ENCODE measurements at regions not wholly inside any gene's neighbourhood (a gene's known extent, or its start where the extent isn't known, plus 50 kb on each side); places are given as distances from the start of the nearest gene placed in this dataset.

DNA sequence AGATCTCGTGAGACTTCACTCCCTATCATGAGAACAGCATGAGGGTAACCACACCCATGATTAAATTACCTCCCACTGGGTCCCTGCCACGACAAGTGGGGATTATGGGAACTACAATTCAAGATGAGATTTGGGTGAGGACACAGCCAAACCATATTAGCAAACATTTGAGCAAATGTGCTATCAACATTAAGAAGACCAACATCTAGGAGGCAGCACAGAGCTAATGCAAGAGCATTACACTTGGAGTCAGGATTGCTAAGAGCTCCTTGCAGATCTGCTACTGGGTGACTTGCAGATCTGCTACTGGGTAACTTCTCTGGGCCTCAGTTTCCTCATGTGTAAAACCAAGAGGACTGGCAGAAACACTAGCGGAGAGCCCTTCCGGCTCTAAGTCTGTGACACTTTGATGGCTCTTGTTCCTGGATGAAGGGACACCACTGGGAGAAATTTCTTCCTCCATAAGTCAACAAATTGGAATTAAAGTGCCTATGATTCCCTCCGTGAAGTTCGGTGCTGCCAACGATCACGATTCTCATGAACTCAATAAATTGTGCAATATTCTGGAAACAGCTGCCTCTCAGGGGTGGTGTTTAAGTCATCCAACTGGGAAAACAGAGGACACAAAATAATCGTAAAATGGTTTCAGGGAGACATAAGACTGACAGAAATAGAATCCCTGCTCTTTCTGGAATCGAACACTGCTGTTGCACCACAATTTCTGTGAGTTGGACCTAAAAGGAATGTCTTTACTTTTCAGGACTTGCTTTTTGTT lies 115.8 kb upstream of the ITGB1 start:
- Histone ChIP-seq H3K27me3 (ENCODE audit: control insufficient read depth in 1 of 2, insufficient read depth in 2 of 2, low read length in 2 of 2) (no peaks in the 10 kb centered on the region), H3K27ac (ENCODE audit: low read depth, low read length) (no peak overlapping the region), H3K36me3 (ENCODE audit: control insufficient read depth in 1 of 2, insufficient read depth in 2 of 2, low read length in 2 of 2) (no peaks in the 10 kb centered on the region)

DNA sequence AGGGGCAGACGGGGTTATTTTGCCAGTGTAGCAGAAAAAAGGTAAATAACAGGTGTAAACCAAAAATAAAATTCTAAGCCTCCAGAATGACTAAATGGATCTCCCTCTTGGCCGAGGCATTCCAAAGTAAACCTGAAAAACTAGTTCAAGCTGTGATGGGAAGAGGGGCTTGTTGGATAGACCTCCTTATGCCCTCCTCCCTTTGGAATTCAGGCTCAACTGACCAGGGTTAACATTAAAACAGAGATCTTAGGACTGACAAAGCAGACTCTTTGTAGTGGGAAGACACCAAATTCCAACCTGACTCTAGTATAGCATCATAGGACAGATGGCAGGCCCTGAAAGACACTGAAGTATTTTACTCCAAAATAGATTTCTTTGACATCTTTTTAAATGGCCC lies 113.8 kb upstream of the ITGB1 start:
- Histone ChIP-seq H3K4me3 (ENCODE audit: low read depth in 1 of 2, low read length in 2 of 2) (no peak overlapping the region), H3K27me3 (ENCODE audit: control insufficient read depth in 1 of 2, insufficient read depth in 2 of 2, low read length in 2 of 2) (no peaks in the 10 kb centered on the region), H3K27ac (ENCODE audit: low read depth, low read length) (no peak overlapping the region), H3K9me3 (ENCODE audit: control insufficient read depth in 1 of 2, low read length in 2 of 2) (no peaks in the 10 kb centered on the region), H3K4me1 (ENCODE audit: control insufficient read depth in 1 of 2, insufficient read depth in 2 of 2, low read length in 2 of 2) (no peaks in the 10 kb centered on the region), H3K36me3 (ENCODE audit: control insufficient read depth in 1 of 2, insufficient read depth in 2 of 2, low read length in 2 of 2) (no peaks in the 10 kb centered on the region), H3K9ac (ENCODE audit: low read depth in 1 of 2, low read length in 2 of 2) (no peak overlapping the region)

More for the DNA sequence above, 115.8 kb upstream of the ITGB1 start:
- no peaks in the 10 kb centered on the region for H3K9me3 ChIP-seq (ENCODE audit: control insufficient read depth in 1 of 2, low read length in 2 of 2)
- no peak overlapping the region for H3K4me3 ChIP-seq (ENCODE audit: low read depth in 1 of 2, low read length in 2 of 2)
- no peak overlapping the region for H3K9ac ChIP-seq (ENCODE audit: low read depth in 1 of 2, low read length in 2 of 2)
- H3K4me1 ChIP-seq (ENCODE audit: control insufficient read depth in 1 of 2, insufficient read depth in 2 of 2, low read length in 2 of 2): no peaks in the 10 kb centered on the region

DNA sequence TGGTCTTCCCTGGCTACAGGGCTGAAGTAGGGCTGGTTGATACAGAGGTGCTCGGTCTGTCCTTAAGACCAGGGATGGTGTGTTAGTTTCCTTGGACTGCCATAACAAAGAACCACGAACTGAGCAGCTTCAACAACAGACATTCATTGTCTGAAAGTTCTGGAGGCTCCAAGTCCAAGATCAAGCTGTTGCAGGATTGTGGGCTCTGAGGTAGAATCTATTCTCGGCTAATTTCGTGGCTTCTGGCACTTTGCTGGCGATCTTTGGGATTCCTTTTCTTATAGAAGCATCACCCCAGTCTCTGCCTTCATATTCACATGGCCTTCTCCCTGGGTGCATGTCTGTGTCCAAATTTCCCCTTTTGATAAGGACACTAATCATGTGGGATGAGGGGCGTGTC lies 112.1 kb upstream of the ITGB1 start:
- H3K4me3 ChIP-seq (ENCODE audit: low read depth in 1 of 2, low read length in 2 of 2): no peak overlapping the region
- no peaks in the 10 kb centered on the region for H3K27me3 ChIP-seq (ENCODE audit: control insufficient read depth in 1 of 2, insufficient read depth in 2 of 2, low read length in 2 of 2)
- H3K36me3 ChIP-seq (ENCODE audit: control insufficient read depth in 1 of 2, insufficient read depth in 2 of 2, low read length in 2 of 2): no peaks in the 10 kb centered on the region

DNA sequence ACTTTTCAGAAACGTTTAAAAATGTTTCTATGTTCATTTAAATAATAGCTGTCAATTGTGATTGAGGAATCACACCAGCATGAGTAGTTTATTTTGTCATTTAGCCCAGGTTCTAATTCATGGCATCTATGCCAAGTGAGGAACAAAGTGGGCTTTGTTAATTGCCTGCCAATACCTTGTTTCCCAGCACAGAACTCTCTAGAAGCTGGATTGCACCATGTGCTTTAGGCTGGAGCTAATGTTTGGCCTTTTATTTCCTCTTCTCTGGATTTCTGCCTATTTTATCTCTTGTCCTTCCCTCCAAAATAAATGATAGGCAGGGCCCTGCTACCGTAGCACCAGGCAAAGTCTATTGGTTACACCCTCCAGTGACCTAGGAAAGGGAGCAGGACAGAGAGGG lies 109.9 kb upstream of the ITGB1 start:
- no peak overlapping the region for H3K27ac ChIP-seq (ENCODE audit: low read depth, low read length)
- H3K9ac ChIP-seq (ENCODE audit: low read depth in 1 of 2, low read length in 2 of 2): no peak overlapping the region
- no peak overlapping the region for H3K4me3 ChIP-seq (ENCODE audit: low read depth in 1 of 2, low read length in 2 of 2)
- no peaks in the 10 kb centered on the region for H3K4me1 ChIP-seq (ENCODE audit: control insufficient read depth in 1 of 2, insufficient read depth in 2 of 2, low read length in 2 of 2)
- no peaks in the 10 kb centered on the region for H3K27me3 ChIP-seq (ENCODE audit: control insufficient read depth in 1 of 2, insufficient read depth in 2 of 2, low read length in 2 of 2)
- no peaks in the 10 kb centered on the region for H3K36me3 ChIP-seq (ENCODE audit: control insufficient read depth in 1 of 2, insufficient read depth in 2 of 2, low read length in 2 of 2)
- no peaks in the 10 kb centered on the region for H3K9me3 ChIP-seq (ENCODE audit: control insufficient read depth in 1 of 2, low read length in 2 of 2)

More for the DNA sequence above, 112.1 kb upstream of the ITGB1 start:
- H3K9ac ChIP-seq (ENCODE audit: low read depth in 1 of 2, low read length in 2 of 2): no peak overlapping the region
- no peaks in the 10 kb centered on the region for H3K9me3 ChIP-seq (ENCODE audit: control insufficient read depth in 1 of 2, low read length in 2 of 2)
- no peak overlapping the region for H3K27ac ChIP-seq (ENCODE audit: low read depth, low read length)
- no peaks in the 10 kb centered on the region for H3K4me1 ChIP-seq (ENCODE audit: control insufficient read depth in 1 of 2, insufficient read depth in 2 of 2, low read length in 2 of 2)

DNA sequence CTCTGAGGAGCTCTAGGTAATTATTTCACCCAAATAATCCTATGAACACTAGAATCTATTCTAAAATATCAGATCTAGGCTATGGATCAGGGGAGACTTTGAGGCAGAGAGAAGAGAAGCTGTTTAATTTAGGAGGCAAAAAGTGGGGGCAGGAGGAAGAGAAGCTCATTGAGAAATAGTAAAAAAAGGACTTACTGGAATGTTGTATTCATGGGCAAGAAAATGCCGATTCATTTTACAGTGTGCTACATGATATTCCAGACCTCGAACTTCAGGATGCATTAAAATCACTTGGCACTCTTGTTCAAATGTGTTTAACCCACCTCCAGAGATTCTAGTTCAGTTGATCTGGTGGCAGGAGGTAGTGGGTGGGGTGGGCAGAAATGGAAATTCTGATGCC lies 109.5 kb upstream of the ITGB1 start:
- Histone ChIP-seq H3K27me3 (ENCODE audit: control insufficient read depth in 1 of 2, insufficient read depth in 2 of 2, low read length in 2 of 2) (no peaks in the 10 kb centered on the region), H3K9me3 (ENCODE audit: control insufficient read depth in 1 of 2, low read length in 2 of 2) (no peaks in the 10 kb centered on the region), H3K4me3 (ENCODE audit: low read depth in 1 of 2, low read length in 2 of 2) (no peak overlapping the region), H3K9ac (ENCODE audit: low read depth in 1 of 2, low read length in 2 of 2) (no peak overlapping the region), H3K36me3 (ENCODE audit: control insufficient read depth in 1 of 2, insufficient read depth in 2 of 2, low read length in 2 of 2) (no peaks in the 10 kb centered on the region), H3K4me1 (ENCODE audit: control insufficient read depth in 1 of 2, insufficient read depth in 2 of 2, low read length in 2 of 2) (no peaks in the 10 kb centered on the region), H3K27ac (ENCODE audit: low read depth, low read length) (no peak overlapping the region)

DNA sequence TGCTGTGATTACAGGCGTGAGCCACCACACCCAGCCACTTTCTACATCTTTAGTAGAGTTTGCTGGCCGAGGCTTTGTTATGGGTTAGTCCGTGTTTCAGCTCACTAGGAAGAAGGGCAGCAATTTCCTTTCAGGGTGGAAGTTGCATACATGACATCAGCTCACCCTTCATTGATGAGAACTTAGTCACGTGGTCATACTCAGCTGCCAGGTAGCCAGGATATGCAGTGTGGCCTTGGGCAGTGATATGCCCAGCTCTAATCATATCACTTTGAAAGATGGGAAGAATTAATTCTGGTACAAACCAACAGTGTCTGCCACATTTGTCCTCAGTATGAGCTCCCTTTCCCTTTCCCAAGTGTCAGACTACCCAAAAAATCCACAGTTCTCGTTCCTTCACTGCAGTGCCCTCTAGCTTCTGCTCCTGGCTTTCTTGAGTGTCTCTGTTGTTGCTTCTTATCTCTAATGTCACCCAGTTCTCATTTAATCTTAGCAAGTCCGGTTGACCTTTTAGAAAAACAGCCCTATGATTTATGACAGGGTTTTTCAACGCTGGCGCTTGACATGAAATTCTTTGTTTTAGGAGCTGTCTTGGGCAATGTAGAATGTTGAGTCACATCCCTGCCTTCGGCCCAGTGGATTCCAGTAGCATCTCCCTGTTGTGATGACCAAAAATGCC lies 108.7 kb upstream of the ITGB1 start:
- Histone ChIP-seq H3K27ac (ENCODE audit: low read depth, low read length) (no peak overlapping the region), H3K9me3 (ENCODE audit: control insufficient read depth in 1 of 2, low read length in 2 of 2) (no peaks in the 10 kb centered on the region), H3K4me3 (ENCODE audit: low read depth in 1 of 2, low read length in 2 of 2) (no peak overlapping the region), H3K9ac (ENCODE audit: low read depth in 1 of 2, low read length in 2 of 2) (no peak overlapping the region), H3K4me1 (ENCODE audit: control insufficient read depth in 1 of 2, insufficient read depth in 2 of 2, low read length in 2 of 2) (no peaks in the 10 kb centered on the region), H3K27me3 (ENCODE audit: control insufficient read depth in 1 of 2, insufficient read depth in 2 of 2, low read length in 2 of 2) (no peaks in the 10 kb centered on the region), H3K36me3 (ENCODE audit: control insufficient read depth in 1 of 2, insufficient read depth in 2 of 2, low read length in 2 of 2) (no peaks in the 10 kb centered on the region)

DNA sequence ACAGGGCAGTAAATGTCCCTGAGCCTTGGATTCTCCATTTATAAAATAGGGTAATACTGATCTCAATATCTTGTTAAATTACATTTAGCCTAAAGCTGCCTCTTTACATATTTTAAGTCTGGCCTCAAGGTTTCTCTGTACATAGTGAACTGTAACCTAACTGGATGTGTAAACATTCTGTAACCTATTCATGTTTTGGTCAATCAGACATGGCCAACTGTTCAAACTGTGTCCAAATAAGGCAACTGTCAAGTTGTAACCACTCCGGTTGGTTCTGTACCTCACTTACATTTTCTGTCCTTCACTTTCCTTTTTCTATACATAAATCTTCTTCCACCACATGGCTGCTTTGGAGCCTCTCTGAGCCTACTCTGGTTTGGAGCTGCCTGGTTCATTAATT lies 107.1 kb upstream of the ITGB1 start:
- no peaks in the 10 kb centered on the region for H3K27me3 ChIP-seq (ENCODE audit: control insufficient read depth in 1 of 2, insufficient read depth in 2 of 2, low read length in 2 of 2)
- no peak overlapping the region for H3K9ac ChIP-seq (ENCODE audit: low read depth in 1 of 2, low read length in 2 of 2)
- H3K4me1 ChIP-seq (ENCODE audit: control insufficient read depth in 1 of 2, insufficient read depth in 2 of 2, low read length in 2 of 2): no peaks in the 10 kb centered on the region
- no peaks in the 10 kb centered on the region for H3K9me3 ChIP-seq (ENCODE audit: control insufficient read depth in 1 of 2, low read length in 2 of 2)
- no peaks in the 10 kb centered on the region for H3K36me3 ChIP-seq (ENCODE audit: control insufficient read depth in 1 of 2, insufficient read depth in 2 of 2, low read length in 2 of 2)
- H3K27ac ChIP-seq (ENCODE audit: low read depth, low read length): no peak overlapping the region
- no peak overlapping the region for H3K4me3 ChIP-seq (ENCODE audit: low read depth in 1 of 2, low read length in 2 of 2)

DNA sequence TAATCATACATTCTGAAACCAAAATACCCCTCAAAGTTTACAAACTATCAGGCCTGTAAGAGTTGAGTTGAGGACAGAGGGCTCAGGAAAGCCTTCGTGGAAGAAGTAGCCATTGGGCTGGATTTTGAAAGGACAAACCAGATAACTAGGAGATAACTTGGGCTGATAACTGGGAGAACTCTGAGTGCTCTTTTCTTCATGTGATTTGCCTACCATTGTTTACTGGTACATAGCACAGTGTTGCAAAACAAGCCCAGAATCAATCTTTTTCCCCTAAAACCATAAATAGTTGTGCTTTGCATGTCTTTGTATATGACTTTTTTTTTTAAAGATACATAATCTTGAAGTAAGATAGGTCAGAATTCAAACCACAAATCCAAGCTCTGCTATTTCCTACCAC lies 106.7 kb upstream of the ITGB1 start:
- Histone ChIP-seq H3K27me3 (ENCODE audit: control insufficient read depth in 1 of 2, insufficient read depth in 2 of 2, low read length in 2 of 2) (no peaks in the 10 kb centered on the region), H3K9me3 (ENCODE audit: control insufficient read depth in 1 of 2, low read length in 2 of 2) (no peaks in the 10 kb centered on the region), H3K9ac (ENCODE audit: low read depth in 1 of 2, low read length in 2 of 2) (no peak overlapping the region), H3K27ac (ENCODE audit: low read depth, low read length) (no peak overlapping the region), H3K4me1 (ENCODE audit: control insufficient read depth in 1 of 2, insufficient read depth in 2 of 2, low read length in 2 of 2) (no peaks in the 10 kb centered on the region), H3K4me3 (ENCODE audit: low read depth in 1 of 2, low read length in 2 of 2) (no peak overlapping the region), H3K36me3 (ENCODE audit: control insufficient read depth in 1 of 2, insufficient read depth in 2 of 2, low read length in 2 of 2) (no peaks in the 10 kb centered on the region)

DNA sequence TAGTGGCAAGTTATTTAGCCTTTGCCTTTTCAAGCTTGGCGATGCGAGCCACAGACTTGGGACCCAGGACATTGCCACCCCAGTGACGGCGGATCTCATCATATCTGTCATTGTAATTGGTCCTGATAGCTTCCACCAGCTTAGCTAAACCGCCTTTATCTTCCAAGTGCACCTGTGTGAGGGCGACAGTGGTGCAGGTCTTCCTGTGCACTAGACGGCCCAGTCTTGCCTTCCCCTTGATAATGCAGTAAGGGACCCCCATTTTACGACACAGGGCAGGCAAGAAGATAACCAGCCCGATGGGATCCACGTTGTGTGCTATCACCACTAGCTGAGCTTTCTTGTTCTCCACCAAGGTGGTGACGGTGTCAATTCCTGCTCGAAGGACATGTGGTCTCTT lies 99.6 kb upstream of the ITGB1 start:
- Histone ChIP-seq H3K27ac (ENCODE audit: low read depth, low read length) (no peak overlapping the region), H3K9ac (ENCODE audit: low read depth in 1 of 2, low read length in 2 of 2) (no peak overlapping the region), H3K9me3 (ENCODE audit: control insufficient read depth in 1 of 2, low read length in 2 of 2) (no peaks in the 10 kb centered on the region), H3K27me3 (ENCODE audit: control insufficient read depth in 1 of 2, insufficient read depth in 2 of 2, low read length in 2 of 2) (no peaks in the 10 kb centered on the region), H3K4me3 (ENCODE audit: low read depth in 1 of 2, low read length in 2 of 2) (no peak overlapping the region), H3K4me1 (ENCODE audit: control insufficient read depth in 1 of 2, insufficient read depth in 2 of 2, low read length in 2 of 2) (no peaks in the 10 kb centered on the region), H3K36me3 (ENCODE audit: control insufficient read depth in 1 of 2, insufficient read depth in 2 of 2, low read length in 2 of 2) (no peaks in the 10 kb centered on the region)

DNA sequence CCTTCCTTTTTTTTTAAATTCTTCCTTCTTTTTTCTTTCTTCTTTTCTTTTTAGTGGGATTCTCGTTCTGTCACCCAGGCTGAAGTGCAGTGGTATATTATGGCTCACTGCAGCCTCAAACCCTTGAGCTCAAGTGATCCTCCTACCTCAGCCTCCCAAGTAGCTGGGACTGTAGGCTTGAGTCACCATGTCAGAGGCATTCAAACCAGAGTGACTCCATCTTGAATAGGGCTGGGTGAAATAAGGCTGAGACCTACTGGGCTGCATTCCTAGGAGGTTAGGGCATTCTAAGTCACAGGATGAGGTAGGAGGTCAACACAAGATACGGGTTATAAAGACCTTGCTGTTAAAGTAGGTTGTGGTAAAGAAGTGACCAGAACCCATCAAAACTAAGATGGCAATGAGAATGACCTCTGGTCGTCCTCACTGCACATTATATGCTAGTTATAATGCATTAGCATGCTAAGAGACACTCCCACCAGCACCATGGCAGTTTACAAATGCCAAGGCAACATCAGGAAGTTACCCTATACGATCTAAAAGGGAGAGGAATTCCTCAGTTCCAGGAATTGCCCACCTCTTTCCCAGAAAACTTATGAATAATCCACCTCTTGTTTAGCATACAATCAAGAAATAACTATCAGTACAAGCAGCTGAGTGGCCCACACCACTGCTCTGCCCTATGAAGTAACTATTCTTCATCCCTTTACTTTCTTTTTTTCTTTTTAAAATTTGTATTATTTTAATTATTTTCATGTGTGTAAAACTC lies 99.0 kb upstream of the ITGB1 start:
- no peak overlapping the region for H3K9ac ChIP-seq (ENCODE audit: low read depth in 1 of 2, low read length in 2 of 2)
- H3K4me1 ChIP-seq (ENCODE audit: control insufficient read depth in 1 of 2, insufficient read depth in 2 of 2, low read length in 2 of 2): no peaks in the 10 kb centered on the region
- no peak overlapping the region for H3K27ac ChIP-seq (ENCODE audit: low read depth, low read length)

More for the DNA sequence above, 99.0 kb upstream of the ITGB1 start:
- Histone ChIP-seq H3K9me3 (ENCODE audit: control insufficient read depth in 1 of 2, low read length in 2 of 2) (no peaks in the 10 kb centered on the region), H3K27me3 (ENCODE audit: control insufficient read depth in 1 of 2, insufficient read depth in 2 of 2, low read length in 2 of 2) (no peaks in the 10 kb centered on the region), H3K4me3 (ENCODE audit: low read depth in 1 of 2, low read length in 2 of 2) (no peak overlapping the region), H3K36me3 (ENCODE audit: control insufficient read depth in 1 of 2, insufficient read depth in 2 of 2, low read length in 2 of 2) (no peaks in the 10 kb centered on the region)
